ENCODE measurements at regions not wholly inside any gene's neighbourhood (a gene's known extent, or its start where the extent isn't known, plus 50 kb on each side); places are given as distances from the start of the nearest gene placed in this dataset.

GRCh38 chr7:68107261-68107660 is 1110.6 kb downstream of the TYW1 start:
- H3K4me1 Mint-ChIP-seq = no peaks in the 10 kb centered on the region
- H3K9me3 Mint-ChIP-seq = peaks cover 0 to 6% of the 10 kb centered on the region in 2 donors
- H3K27ac Mint-ChIP-seq = no peak overlapping the region
- DNase-seq (no peak), ATAC-seq (no peak)
- H3K4me3 Mint-ChIP-seq = no peak overlapping the region
- H3K27me3 Mint-ChIP-seq = no peaks in the 10 kb centered on the region

- peaks cover 4 to 7% of the 10 kb centered on the region in 2 donors for H3K9me3 Mint-ChIP-seq
- ATAC-seq = no peak
- no peaks in the 10 kb centered on the region for H3K4me1 Mint-ChIP-seq
- no peaks in the 10 kb centered on the region for H3K27me3 Mint-ChIP-seq
- H3K4me3 Mint-ChIP-seq = no peak overlapping the region
- DNase-seq = no peak
- H3K27ac Mint-ChIP-seq = no peak overlapping the region
Measured at GRCh38 chr7:68107968-68108367, 1111.3 kb downstream of the TYW1 start.

GRCh38 chr7:68109299-68109698 is 1112.7 kb downstream of the TYW1 start:
- Mint-ChIP-seq H3K4me3 (no peak overlapping the region), H3K27me3 (no peaks in the 10 kb centered on the region), H3K9me3 (peaks cover 4 to 7% of the 10 kb centered on the region in 2 donors), H3K27ac (no peak overlapping the region), H3K4me1 (no peaks in the 10 kb centered on the region)
- ATAC-seq = no peak
- DNase-seq = no peak

GRCh38 chr7:68119411-68119810 is 1122.8 kb downstream of the TYW1 start:
- Mint-ChIP-seq H3K4me1 (no peaks in the 10 kb centered on the region), H3K27me3 (no peaks in the 10 kb centered on the region), H3K27ac (no peak overlapping the region), H3K4me3 (no peak overlapping the region), H3K9me3 (peaks cover 29 to 45% of the 10 kb centered on the region in 2 donors)
- no peak for DNase-seq
- ATAC-seq = no peak

- Mint-ChIP-seq H3K4me3 (no peak overlapping the region), H3K4me1 (no peaks in the 10 kb centered on the region), H3K9me3 (peaks cover 29 to 38% of the 10 kb centered on the region in 2 donors), H3K27ac (no peak overlapping the region), H3K27me3 (no peaks in the 10 kb centered on the region)
- ATAC-seq = no peak
- no peak for DNase-seq
Measured at GRCh38 chr7:68121056-68121455, 1124.4 kb downstream of the TYW1 start.

GRCh38 chr7:68121655-68122054 is 1125.0 kb downstream of the TYW1 start:
- no peak for DNase-seq
- H3K27me3 Mint-ChIP-seq = no peaks in the 10 kb centered on the region
- no peak overlapping the region for H3K4me3 Mint-ChIP-seq
- H3K4me1 Mint-ChIP-seq = no peaks in the 10 kb centered on the region
- H3K9me3 Mint-ChIP-seq = peaks cover 26 to 33% of the 10 kb centered on the region in 2 donors
- ATAC-seq = no peak
- no peak overlapping the region for H3K27ac Mint-ChIP-seq

- ATAC-seq (no peak), DNase-seq (no peak)
- peaks cover 24 to 29% of the 10 kb centered on the region in 2 donors for H3K9me3 Mint-ChIP-seq
- no peaks in the 10 kb centered on the region for H3K27me3 Mint-ChIP-seq
- no peak overlapping the region for H3K4me3 Mint-ChIP-seq
- H3K4me1 Mint-ChIP-seq = no peaks in the 10 kb centered on the region
- H3K27ac Mint-ChIP-seq = no peak overlapping the region
Measured at GRCh38 chr7:68122801-68123200, 1126.2 kb downstream of the TYW1 start.

GRCh38 chr7:68125168-68125567 is 1128.5 kb downstream of the TYW1 start:
- H3K4me1 Mint-ChIP-seq = no peaks in the 10 kb centered on the region
- no peak overlapping the region for H3K27ac Mint-ChIP-seq
- H3K27me3 Mint-ChIP-seq = no peaks in the 10 kb centered on the region
- DNase-seq = no peak
- peaks cover 6 to 10% of the 10 kb centered on the region in 2 donors for H3K9me3 Mint-ChIP-seq
- H3K4me3 Mint-ChIP-seq = no peak overlapping the region
- no peak for ATAC-seq

- H3K4me1 Mint-ChIP-seq = no peaks in the 10 kb centered on the region
- H3K27ac Mint-ChIP-seq = no peak overlapping the region
- H3K4me3 Mint-ChIP-seq = no peak overlapping the region
- H3K27me3 Mint-ChIP-seq = no peaks in the 10 kb centered on the region
- ATAC-seq = no peak
- peaks cover 12 to 17% of the 10 kb centered on the region in 2 donors for H3K9me3 Mint-ChIP-seq
- no peak for DNase-seq
Measured at GRCh38 chr7:68133045-68133444, 1136.4 kb downstream of the TYW1 start.

- Mint-ChIP-seq H3K27me3 (no peaks in the 10 kb centered on the region), H3K9me3 (peaks cover 25 to 51% of the 10 kb centered on the region in 2 donors), H3K4me1 (no peaks in the 10 kb centered on the region), H3K27ac (no peak overlapping the region), H3K4me3 (no peak overlapping the region)
- ATAC-seq = no peak
- DNase-seq = no peak
Measured at GRCh38 chr7:68143345-68143744, 1146.7 kb downstream of the TYW1 start.

- DNase-seq (no peak), ATAC-seq (no peak)
- H3K27me3 Mint-ChIP-seq = no peaks in the 10 kb centered on the region
- H3K4me1 Mint-ChIP-seq = no peaks in the 10 kb centered on the region
- no peak overlapping the region for H3K4me3 Mint-ChIP-seq
- peaks cover 16 to 41% of the 10 kb centered on the region in 2 donors for H3K9me3 Mint-ChIP-seq
- no peak overlapping the region for H3K27ac Mint-ChIP-seq
Measured at GRCh38 chr7:68146983-68147382, 1150.3 kb downstream of the TYW1 start.

GRCh38 chr7:68147614-68148238 is 1151.1 kb downstream of the TYW1 start:
- peaks cover 19 to 35% of the 10 kb centered on the region in 2 donors for H3K9me3 Mint-ChIP-seq
- H3K27ac Mint-ChIP-seq = no peak overlapping the region
- DNase-seq (no peak), ATAC-seq (no peak)
- H3K4me1 Mint-ChIP-seq = no peaks in the 10 kb centered on the region
- no peaks in the 10 kb centered on the region for H3K27me3 Mint-ChIP-seq
- H3K4me3 Mint-ChIP-seq = no peak overlapping the region

- no peaks in the 10 kb centered on the region for H3K27me3 Mint-ChIP-seq
- H3K4me1 Mint-ChIP-seq = no peaks in the 10 kb centered on the region
- H3K9me3 Mint-ChIP-seq = peaks cover 15 to 27% of the 10 kb centered on the region in 2 donors
- DNase-seq (no peak), ATAC-seq (no peak)
- no peak overlapping the region for H3K4me3 Mint-ChIP-seq
- H3K27ac Mint-ChIP-seq = no peak overlapping the region
Measured at GRCh38 chr7:68148440-68148839, 1151.8 kb downstream of the TYW1 start.

- no peaks in the 10 kb centered on the region for H3K27me3 Mint-ChIP-seq
- no peaks in the 10 kb centered on the region for H3K4me1 Mint-ChIP-seq
- no peak for ATAC-seq
- DNase-seq = no peak
- H3K27ac Mint-ChIP-seq = no peak overlapping the region
- H3K4me3 Mint-ChIP-seq = no peak overlapping the region
- peaks cover 10 to 12% of the 10 kb centered on the region in 2 donors for H3K9me3 Mint-ChIP-seq
Measured at GRCh38 chr7:68152205-68152604, 1155.6 kb downstream of the TYW1 start.

- Mint-ChIP-seq H3K27me3 (no peaks in the 10 kb centered on the region), H3K27ac (no peak overlapping the region), H3K9me3 (peaks cover 10 to 20% of the 10 kb centered on the region in 2 donors), H3K4me1 (no peaks in the 10 kb centered on the region), H3K4me3 (no peak overlapping the region)
- no peak for DNase-seq
- ATAC-seq = no peak
Measured at GRCh38 chr7:68155676-68156075, 1159.0 kb downstream of the TYW1 start.

GRCh38 chr7:68158686-68159295 is 1162.2 kb downstream of the TYW1 start:
- Mint-ChIP-seq H3K9me3 (peaks cover 10% of the 10 kb centered on the region in 2 donors), H3K27ac (no peak overlapping the region), H3K27me3 (no peaks in the 10 kb centered on the region), H3K4me3 (no peak overlapping the region), H3K4me1 (no peaks in the 10 kb centered on the region)
- no peak for DNase-seq
- no peak for ATAC-seq

- no peak overlapping the region for H3K27ac Mint-ChIP-seq
- ATAC-seq (no peak), DNase-seq (no peak)
- no peaks in the 10 kb centered on the region for H3K27me3 Mint-ChIP-seq
- no peak overlapping the region for H3K4me3 Mint-ChIP-seq
- H3K4me1 Mint-ChIP-seq = no peaks in the 10 kb centered on the region
- peaks cover 10 to 20% of the 10 kb centered on the region in 2 donors for H3K9me3 Mint-ChIP-seq
Measured at GRCh38 chr7:68162712-68163111, 1166.1 kb downstream of the TYW1 start.

Measured in stimulated activated naive CD8-positive, alpha-beta T cell treated with anti-CD3 and anti-CD28 coated beads, Interleukin-15, amount 100 ng/mL, for 72 hours (primary cell).